Neural progenitor cell (in vitro differentiated cells): ENCODE measurements at regions not wholly inside any gene's neighbourhood (a gene's known extent, or its start where the extent isn't known, plus 50 kb on each side); places are given as distances from the start of the nearest gene placed in this dataset.

Experiments
- DNase-seq: peaks from one replicate; pipeline ENCODE4 v3.0.0-alpha.2; 2016; ENCODE audit warnings: low spot score
- H2AFZ ChIP-seq: fragments of 200-600 bp; sonication (generic); replicated peaks from 2 replicates; pipeline ENCODE4 v1.6.1; 2016; ENCODE audit warnings: antibody characterized with exemption
- H3F3A ChIP-seq: fragments of 200-600 bp; sonication (generic); 2 replicates; pipeline ENCODE4 v1.6.1; 2016; ENCODE audit warnings: antibody characterized with exemption, low read depth
- H3K27ac ChIP-seq: fragments of 200-600 bp; sonication (generic); 2 replicates; pipeline ENCODE4 v1.5.1; 2016; ENCODE audit warnings: mild to moderate bottlenecking
- H3K27me3 ChIP-seq: fragments of 200-600 bp; sonication (generic); 2 replicates; pipeline ENCODE4 v1.6.1; 2016; ENCODE audit warnings: mild to moderate bottlenecking, moderate library complexity
- H3K36me3 ChIP-seq: fragments of 200-600 bp; sonication (generic); 2 replicates; pipeline ENCODE4 v1.5.1; 2016
- H3K4me1 ChIP-seq: fragments of 200-600 bp; sonication (generic); 2 replicates; pipeline ENCODE4 v1.6.1; 2016; ENCODE audit warnings: mixed run types
- H3K4me2 ChIP-seq: fragments of 200-600 bp; sonication (generic); 2 replicates; pipeline ENCODE4 v1.6.1; 2016
- H3K4me3 ChIP-seq: fragments of 200-600 bp; sonication (generic); 2 replicates; pipeline ENCODE4 v1.5.1; 2016
- H3K79me2 ChIP-seq: fragments of 200-600 bp; sonication (generic); 2 replicates; pipeline ENCODE4 v1.6.1; 2016; ENCODE audit warnings: low read depth
- H3K9ac ChIP-seq: fragments of 200-600 bp; sonication (generic); 2 replicates; pipeline ENCODE4 v1.6.1; 2016
- H3K9me3 ChIP-seq: fragments of 200-600 bp; sonication (generic); 2 replicates; pipeline ENCODE4 v1.5.1; 2016; ENCODE audit warnings: low read depth
- H4K20me1 ChIP-seq: fragments of 200-600 bp; sonication (generic); 2 replicates; pipeline ENCODE4 v1.6.1; 2016; ENCODE audit warnings: low read depth
- H3K27ac Mint-ChIP-seq: 3 replicates; pipeline ENCODE4 v1.8.0; 2021; ENCODE audit warnings: mixed read lengths
- H3K27me3 Mint-ChIP-seq: 2 replicates; pipeline ENCODE4 v1.8.0; 2022; ENCODE audit warnings: low read depth, mild to moderate bottlenecking, inconsistent platforms, moderate library complexity, mixed read lengths; ENCODE audit not compliant: insufficient read depth
- H3K36me3 Mint-ChIP-seq: 3 replicates; pipeline ENCODE4 v1.8.0; 2021; ENCODE audit warnings: mixed read lengths
- H3K4me1 Mint-ChIP-seq: 3 replicates; pipeline ENCODE4 v1.8.0; 2021; ENCODE audit warnings: mixed read lengths
- H3K4me3 Mint-ChIP-seq: 3 replicates; pipeline ENCODE4 v1.8.0; 2021; ENCODE audit warnings: mild to moderate bottlenecking, moderate library complexity, mixed read lengths
- H3K9me3 Mint-ChIP-seq: 3 replicates; pipeline ENCODE4 v1.8.0; 2020; ENCODE audit warnings: mixed read lengths
- CTCF ChIP-seq: fragments of 200-600 bp; sonication (generic); IDR thresholded peaks from 2 replicates; pipeline ENCODE4 v1.5.1; 2017; ENCODE audit warnings: antibody characterized with exemption, mild to moderate bottlenecking
- EZH2 ChIP-seq: fragments of 200-600 bp; sonication (generic); IDR thresholded peaks from 2 replicates; pipeline ENCODE4 v1.6.1; 2017; ENCODE audit warnings: antibody characterized with exemption, mild to moderate bottlenecking, moderate library complexity
- EZH2phosphoT487 ChIP-seq: fragments of 200-600 bp; sonication (generic); IDR thresholded peaks from 2 replicates; pipeline ENCODE4 v1.6.1; 2017; ENCODE audit warnings: antibody characterized with exemption

DNA sequence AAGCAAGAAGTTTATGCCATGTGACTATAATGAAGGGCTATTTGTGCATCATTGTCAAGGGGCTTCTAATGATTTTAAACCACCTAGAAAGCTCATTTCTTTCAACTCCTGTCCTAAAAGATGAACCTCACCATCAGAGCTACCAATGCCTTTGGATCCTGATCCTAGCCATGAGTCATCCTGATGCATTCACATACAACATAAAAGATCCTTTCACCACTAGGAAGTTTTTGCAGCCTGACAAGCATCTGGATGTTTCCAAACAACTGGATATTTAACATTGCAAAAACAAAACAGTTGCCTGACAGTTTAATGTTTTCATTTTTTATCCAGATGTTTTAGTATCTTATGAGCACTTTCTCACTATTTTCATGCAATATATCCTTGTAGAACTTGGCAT is 425.3 kb downstream of the MBD2 start:
- Histone ChIP-seq H3K9me3 (no peaks in the 10 kb centered on the region), H3K27ac (no peak overlapping the region), H3K4me3 (no peak overlapping the region), H3K79me2 (no peaks in the 10 kb centered on the region), H3F3A (no peaks in the 10 kb centered on the region), H3K27me3 (no peaks in the 10 kb centered on the region), H2AFZ (no peak overlapping the region), H3K36me3 (no peaks in the 10 kb centered on the region), H3K9ac (no peak overlapping the region), H4K20me1 (no peaks in the 10 kb centered on the region), H3K4me2 (no peak overlapping the region), H3K4me1 (no peaks in the 10 kb centered on the region)
- Mint-ChIP-seq H3K27ac (no peak overlapping the region), H3K27me3 (peaks cover 3% of the 10 kb centered on the region), H3K4me3 (no peak overlapping the region), H3K9me3 (no peaks in the 10 kb centered on the region), H3K4me1 (no peaks in the 10 kb centered on the region), H3K36me3 (no peaks in the 10 kb centered on the region)
- no peak for TF ChIP-seq CTCF
- no peak for DNase-seq

- H3K4me1 ChIP-seq, result no peaks in the 10 kb centered on the region
- Mint-ChIP-seq H3K9me3 (no peaks in the 10 kb centered on the region), H3K27me3 (peaks cover 3% of the 10 kb centered on the region), H3K36me3 (no peaks in the 10 kb centered on the region), H3K27ac (no peak overlapping the region), H3K4me1 (no peaks in the 10 kb centered on the region), H3K4me3 (no peak overlapping the region)
- no peak overlapping the region for H3K9ac ChIP-seq
- H3K4me3 ChIP-seq, result no peak overlapping the region
- DNase-seq, result no peak
- H3K27me3 ChIP-seq, result no peaks in the 10 kb centered on the region
- H4K20me1 ChIP-seq, result no peaks in the 10 kb centered on the region
- H2AFZ ChIP-seq, result no peak overlapping the region
- H3K4me2 ChIP-seq, result no peak overlapping the region
- no peaks in the 10 kb centered on the region for H3K36me3 ChIP-seq
- TF ChIP-seq EZH2 (no peak), CTCF (no peak), EZH2phosphoT487 (no peak)
- H3K27ac ChIP-seq, result no peak overlapping the region
- no peaks in the 10 kb centered on the region for H3K9me3 ChIP-seq
- H3F3A ChIP-seq, result no peaks in the 10 kb centered on the region
- H3K79me2 ChIP-seq, result no peaks in the 10 kb centered on the region
Measured at GRCh38 chr18:53798516-53798915, 426.0 kb downstream of the MBD2 start.

- H3K4me1 Mint-ChIP-seq, result no peaks in the 10 kb centered on the region
- H3K36me3 Mint-ChIP-seq, result no peaks in the 10 kb centered on the region
- no peak overlapping the region for H3K27ac Mint-ChIP-seq
- Histone ChIP-seq H3K9me3 (no peaks in the 10 kb centered on the region), H2AFZ (no peak overlapping the region), H3K27me3 (no peaks in the 10 kb centered on the region), H4K20me1 (no peaks in the 10 kb centered on the region), H3K4me2 (no peak overlapping the region), H3K79me2 (no peaks in the 10 kb centered on the region), H3K36me3 (no peaks in the 10 kb centered on the region), H3K9ac (no peak overlapping the region), H3K4me1 (no peaks in the 10 kb centered on the region), H3K27ac (no peak overlapping the region), H3F3A (no peaks in the 10 kb centered on the region), H3K4me3 (no peak overlapping the region)
- H3K27me3 Mint-ChIP-seq, result peaks cover 3% of the 10 kb centered on the region
- TF ChIP-seq EZH2phosphoT487, result no peak
- TF ChIP-seq EZH2, result no peak
- TF ChIP-seq CTCF, result no peak
- H3K4me3 Mint-ChIP-seq, result no peak overlapping the region
- no peak for DNase-seq
- no peaks in the 10 kb centered on the region for H3K9me3 Mint-ChIP-seq
Measured at GRCh38 chr18:53797998-53798495, 426.4 kb downstream of the MBD2 start.
